CMK (cell line): ENCODE measurements at regions not wholly inside any gene's neighbourhood (a gene's known extent, or its start where the extent isn't known, plus 50 kb on each side); places are given as distances from the start of the nearest gene placed in this dataset.

Experiments used
- DNase-seq: peaks from one replicate; pipeline ENCODE4 v3.0.0-alpha.2; 2010; ENCODE audit warnings: low read depth

DNA sequence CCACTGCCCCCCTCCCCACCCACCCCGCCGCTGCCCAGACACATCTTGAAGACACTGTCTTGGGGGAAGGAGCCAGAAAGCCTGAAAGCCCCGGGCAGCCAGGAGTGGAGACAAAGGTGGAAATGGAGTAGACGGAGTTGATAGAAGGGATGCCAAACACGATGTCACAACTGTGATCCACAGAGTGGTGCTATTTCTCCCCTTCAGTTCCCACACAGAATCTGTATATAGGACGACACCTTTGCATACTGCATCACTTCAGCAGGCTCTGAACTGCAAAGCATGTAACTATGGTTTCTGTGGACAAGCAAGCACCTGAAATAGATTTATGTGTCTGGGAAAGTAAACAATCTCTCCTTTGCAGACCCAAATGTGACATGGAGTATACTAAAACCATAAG lies 56.4 kb upstream of the F13A1 start:
- DNase-seq: no peak

- no peak for DNase-seq
Measured at GRCh38 chr6:6377621-6378020, 57.2 kb upstream of the F13A1 start.

DNA sequence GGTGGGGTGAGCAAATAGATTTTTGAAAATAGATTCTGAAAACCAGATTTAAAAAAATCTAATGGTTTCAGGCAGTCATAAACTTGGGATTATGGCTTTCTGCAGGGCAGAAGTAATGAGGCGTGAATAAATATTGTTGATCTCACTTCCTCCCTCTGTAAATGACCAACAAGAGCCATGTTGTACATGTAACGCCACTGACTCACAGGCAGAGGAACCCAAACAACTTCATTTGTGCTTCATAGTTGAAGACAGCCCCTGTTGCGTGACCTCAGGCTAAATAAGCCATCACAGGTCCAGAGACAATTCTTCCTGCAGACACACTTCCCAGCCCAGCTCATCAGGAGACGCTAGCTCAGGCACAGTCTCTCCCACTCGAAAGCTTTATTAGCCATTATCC lies 59.1 kb upstream of the F13A1 start:
- DNase-seq: no peak

GRCh38 chr6:6384520-6384919 lies 64.1 kb upstream of the F13A1 start:
- DNase-seq: no peak

GRCh38 chr6:6386010-6386409 lies 65.5 kb upstream of the F13A1 start:
- DNase-seq: no peak

DNA sequence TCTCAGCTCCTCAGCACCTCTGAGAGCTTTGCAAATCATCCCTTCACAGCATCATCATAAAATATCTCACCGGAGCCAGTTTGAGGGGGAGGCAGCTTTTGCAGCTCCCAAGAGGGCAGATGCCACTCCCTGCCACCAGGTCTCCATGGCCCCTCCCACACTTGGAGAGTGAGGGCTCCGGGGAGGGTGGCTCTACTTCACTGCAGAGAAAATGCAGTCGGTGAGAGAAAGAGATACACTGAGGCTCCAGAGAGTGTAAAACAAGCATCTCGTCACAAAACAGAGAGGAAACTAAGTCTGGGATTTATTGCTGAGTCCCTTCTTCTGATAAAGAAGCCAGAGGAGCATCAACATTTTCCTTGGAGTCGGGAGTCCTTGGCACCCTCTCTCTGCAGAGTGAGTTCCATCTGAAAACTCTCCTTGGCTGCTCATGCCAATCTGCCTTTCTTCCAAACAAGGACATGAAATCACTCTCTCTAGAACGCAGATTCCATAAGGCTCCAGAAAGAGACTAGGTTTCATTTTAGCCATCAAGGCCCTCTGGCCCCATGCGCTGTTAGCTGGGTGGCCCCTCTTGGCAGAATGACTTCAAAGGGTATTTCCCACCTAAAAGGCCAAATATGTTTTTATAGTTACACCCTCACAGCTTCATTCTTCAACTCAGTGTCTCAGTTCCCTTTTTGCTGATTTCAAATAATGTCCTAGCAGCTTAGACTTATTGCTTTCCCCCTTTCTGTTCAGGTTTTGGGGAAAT lies 70.6 kb upstream of the F13A1 start:
- DNase-seq: no peak

GRCh38 chr6:6392214-6393068 lies 72.0 kb upstream of the F13A1 start:
- DNase-seq: no peak

GRCh38 chr6:6393069-6393529 lies 72.6 kb upstream of the F13A1 start:
- no peak for DNase-seq

- DNase-seq: no peak
Measured at GRCh38 chr6:6395581-6396197, 75.2 kb upstream of the F13A1 start.

GRCh38 chr6:6397842-6398241 lies 77.4 kb upstream of the F13A1 start:
- no peak for DNase-seq

DNA sequence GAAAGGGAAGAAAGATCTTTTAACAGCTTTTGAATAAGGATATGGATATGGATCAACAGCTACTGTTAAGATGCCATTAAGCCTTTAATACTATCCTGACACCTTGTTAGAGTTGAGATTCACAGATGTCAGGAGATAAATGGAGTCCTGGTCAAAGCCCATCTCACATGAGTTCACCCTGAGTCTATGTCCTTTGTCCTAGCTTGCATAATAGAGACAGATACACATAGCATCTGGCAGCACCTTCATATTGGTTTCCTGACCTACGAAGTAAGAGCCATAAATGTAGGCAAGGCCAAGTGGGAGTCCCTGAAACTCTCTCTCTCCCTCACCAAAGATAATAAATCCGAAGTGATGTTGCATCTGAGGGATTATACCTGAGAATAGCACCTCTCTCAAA lies 79.1 kb upstream of the F13A1 start:
- DNase-seq: no peak

GRCh38 chr6:6401401-6401800 lies 80.9 kb upstream of the F13A1 start:
- DNase-seq: no peak

DNA sequence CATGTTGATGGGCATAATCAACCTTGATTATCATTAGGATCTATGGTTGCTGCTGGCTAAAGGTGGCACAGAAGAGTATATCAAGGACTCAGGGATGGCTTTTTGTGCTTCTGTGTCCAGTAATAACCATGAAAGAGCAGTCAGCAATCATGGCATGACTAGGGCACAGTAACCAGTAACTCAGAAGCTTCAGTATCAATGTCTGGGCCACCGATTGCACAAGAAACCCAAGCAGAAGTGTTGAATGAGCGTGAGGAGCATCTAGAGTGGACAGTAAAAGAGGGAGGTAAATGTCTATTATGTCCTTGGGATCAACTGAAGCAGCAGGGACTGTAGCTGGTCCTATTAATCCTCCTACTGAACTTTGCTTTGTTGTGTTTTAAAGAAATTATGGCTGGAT lies 81.5 kb upstream of the F13A1 start:
- DNase-seq: no peak

GRCh38 chr6:6402591-6402990 lies 82.1 kb upstream of the F13A1 start:
- DNase-seq: no peak

DNA sequence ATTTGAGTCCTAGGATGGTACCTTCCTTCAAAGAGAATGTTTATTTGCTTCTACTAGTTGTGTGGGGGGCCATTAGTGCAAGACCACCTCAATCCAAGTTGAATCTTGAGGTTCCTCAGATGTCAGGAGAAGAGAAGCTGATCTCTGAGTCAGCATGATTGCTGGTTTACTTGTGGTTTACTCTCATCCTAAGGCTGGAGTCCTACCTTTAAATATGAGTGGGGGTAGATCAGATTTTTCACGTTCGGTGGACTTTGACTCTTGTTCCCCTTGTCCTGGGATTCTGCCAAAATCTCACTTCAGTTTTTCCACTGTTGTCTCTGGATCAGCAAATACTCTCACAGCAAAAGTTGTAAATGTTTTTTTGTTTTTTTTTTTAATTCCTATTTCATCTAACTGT lies 84.6 kb upstream of the F13A1 start:
- DNase-seq: no peak

DNA sequence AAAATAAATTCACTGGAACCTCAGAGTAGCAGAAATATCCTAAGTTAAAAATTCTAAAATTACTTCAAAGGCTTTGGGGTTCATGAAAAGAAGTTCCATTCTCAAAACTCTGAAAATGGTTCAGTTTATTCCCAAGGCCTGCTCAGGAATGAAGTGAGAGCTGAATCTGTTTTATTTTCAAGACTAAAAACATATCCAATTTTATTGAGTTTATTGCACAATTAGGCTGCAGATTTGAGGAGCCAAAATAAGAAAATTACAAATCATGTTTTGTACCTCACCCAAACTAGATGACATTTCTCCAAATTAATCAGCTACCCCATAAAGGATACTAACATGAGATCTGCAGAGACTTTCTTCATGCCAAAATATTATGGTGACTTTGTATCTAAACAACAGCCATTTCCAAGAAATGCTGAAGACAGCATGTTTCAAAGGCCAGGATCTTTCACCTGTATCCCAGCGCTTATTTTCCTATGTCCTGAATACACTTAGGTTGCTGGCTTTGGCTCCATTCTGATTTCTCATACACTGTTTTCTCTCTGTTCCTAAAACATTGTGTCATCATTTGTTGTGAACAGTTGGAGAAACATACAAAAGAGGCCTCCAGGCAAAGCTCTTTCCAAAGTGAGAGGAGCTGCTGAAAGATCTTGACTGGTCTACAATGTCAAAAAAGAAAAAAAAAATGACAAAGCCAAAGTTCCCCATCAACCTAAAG lies 85.7 kb upstream of the F13A1 start:
- no peak for DNase-seq

- DNase-seq: no peak
Measured at GRCh38 chr6:6406715-6407070, 86.2 kb upstream of the F13A1 start.

DNA sequence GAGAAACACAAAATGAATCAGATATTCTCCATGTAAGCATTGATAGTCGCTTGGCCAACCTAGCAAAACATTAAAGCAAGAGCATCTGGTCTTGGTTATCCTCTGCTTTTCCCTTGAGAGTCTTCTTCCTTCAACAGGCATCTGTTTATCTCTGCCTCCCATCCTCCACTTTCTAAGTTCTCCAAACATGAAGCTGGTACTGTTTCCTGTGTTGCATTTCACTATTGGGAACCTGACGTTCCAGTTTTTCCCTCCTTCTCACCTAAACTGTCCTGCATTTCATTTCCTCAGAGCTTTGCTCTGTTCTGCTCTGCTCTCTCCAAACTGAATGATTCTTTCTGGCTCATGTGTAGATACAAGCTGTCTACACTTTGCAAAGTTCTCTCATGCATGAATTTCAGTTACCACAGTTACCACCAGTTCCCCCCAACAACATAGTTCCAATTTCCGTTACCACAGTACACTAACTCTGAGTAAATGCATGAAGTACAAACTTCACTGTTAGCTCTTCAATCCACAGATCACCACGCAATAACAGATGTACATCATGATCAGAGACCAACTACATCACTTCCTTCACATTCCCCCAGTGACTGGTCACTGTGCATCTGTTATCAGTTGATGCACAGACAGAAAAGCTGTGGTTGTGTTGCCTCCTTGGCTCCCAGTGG lies 86.7 kb upstream of the F13A1 start:
- peak; percentile 81 for DNase-seq

DNA sequence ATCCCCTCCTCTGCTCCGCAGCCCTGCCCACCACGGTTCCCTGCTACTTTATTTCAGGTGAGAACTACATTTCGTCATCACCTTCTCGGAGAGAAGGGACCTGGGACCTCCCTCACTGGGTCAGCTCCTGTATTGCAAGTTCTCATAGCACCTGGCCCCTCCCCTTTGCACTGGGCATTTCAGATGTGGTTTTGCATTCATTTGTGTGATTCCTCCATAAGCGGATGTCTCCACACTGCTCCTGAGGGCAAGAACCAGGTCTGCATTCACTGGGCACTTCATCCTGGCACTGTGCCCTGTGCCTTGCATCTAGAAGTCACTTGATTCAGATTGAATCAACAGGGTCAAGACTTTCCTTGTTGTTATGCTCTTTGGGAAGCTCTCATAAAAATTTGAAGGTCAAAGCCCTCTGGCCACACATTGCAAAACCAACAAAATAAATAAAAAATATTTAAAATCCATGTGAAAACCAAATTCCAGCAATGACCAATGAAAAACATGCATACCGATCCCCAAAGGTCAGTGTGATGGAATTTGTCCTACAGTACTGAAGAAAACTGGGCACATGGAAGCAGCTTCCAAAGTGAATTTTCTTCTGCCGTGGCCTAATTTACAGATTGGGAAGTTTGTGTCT lies 89.1 kb upstream of the F13A1 start:
- DNase-seq: no peak

DNA sequence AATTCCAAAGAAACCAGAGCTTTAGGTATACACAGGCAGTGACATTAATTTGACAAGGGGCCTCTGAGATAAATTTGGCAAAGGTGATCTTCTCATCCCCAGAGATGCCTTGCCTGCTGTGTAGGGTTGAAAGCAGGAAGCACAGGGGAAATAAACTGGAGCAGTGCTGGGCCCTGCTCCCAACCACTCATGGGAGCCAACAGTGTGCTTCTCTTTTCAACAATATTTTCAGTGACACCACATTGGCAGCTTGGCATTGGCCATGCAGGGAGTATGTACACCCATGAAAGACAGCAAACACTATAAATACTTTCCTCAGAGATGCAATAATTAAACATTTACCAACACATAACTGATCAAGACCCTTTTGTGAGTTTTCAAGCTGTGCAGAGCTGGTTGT lies 90.7 kb upstream of the F13A1 start:
- no peak for DNase-seq

GRCh38 chr6:6412221-6412620 lies 91.8 kb upstream of the F13A1 start:
- no peak for DNase-seq
